HepG2 (cell line): ENCODE measurements at regions not wholly inside any gene's neighbourhood (a gene's known extent, or its start where the extent isn't known, plus 50 kb on each side); places are given as distances from the start of the nearest gene placed in this dataset.

Experiments used
- GTF2F1 ChIP-seq: fragments of 150-350 bp; IDR thresholded peaks from 2 replicates; pipeline ENCODE4 v1.6.1; 2014; ENCODE audit warnings: low read length
- HHEX ChIP-seq: IDR thresholded peaks from 2 replicates; pipeline ENCODE4 v1.6.1; 2016; ENCODE audit warnings: control low read depth
- JUND ChIP-seq: sonication (generic); formaldehyde crosslinking; IDR thresholded peaks from 2 replicates; pipeline ENCODE4 v1.8.0; 2022; ENCODE audit warnings: mild to moderate bottlenecking, missing genetic modification reagents
- KLF6 ChIP-seq: IDR thresholded peaks from 2 replicates; pipeline ENCODE4 v1.8.0; 2016; ENCODE audit warnings: missing biosample characterization, missing genetic modification reagents
- MLLT10 ChIP-seq: sonication (generic); formaldehyde crosslinking; IDR thresholded peaks from 2 replicates; pipeline ENCODE4 v1.4.0; 2020; ENCODE audit warnings: missing genetic modification reagents
- NAIF1 ChIP-seq: sonication (generic); formaldehyde crosslinking; IDR thresholded peaks from 2 replicates; pipeline ENCODE4 v1.5.0; 2020; ENCODE audit warnings: mild to moderate bottlenecking, missing genetic modification reagents, borderline replicate concordance
- POLR2A ChIP-seq, 2 experiments: IDR thresholded peaks; 2 replicates each; pipeline ENCODE4 v1.6.1; 2011; ENCODE audit warnings: low read depth in 2 of 2, low read length in 2 of 2, mild to moderate bottlenecking in 1 of 2, moderate library complexity in 1 of 2; ENCODE audit not compliant: insufficient read depth in 1 of 2
- SAFB2 ChIP-seq: sonication (generic); formaldehyde crosslinking; IDR thresholded peaks from 2 replicates; pipeline ENCODE4 v1.5.1; 2020; ENCODE audit warnings: missing genetic modification reagents, low read depth, mild to moderate bottlenecking, borderline replicate concordance
- SNAPC2 ChIP-seq: sonication (generic); formaldehyde crosslinking; IDR thresholded peaks from 2 replicates; pipeline ENCODE4 v1.8.1; 2022; ENCODE audit warnings: mild to moderate bottlenecking, missing genetic modification reagents
- YEATS4 ChIP-seq: sonication (generic); formaldehyde crosslinking; IDR thresholded peaks from 2 replicates; pipeline ENCODE4 v1.4.0; 2020; ENCODE audit warnings: missing genetic modification reagents, borderline replicate concordance
- ZNF670 ChIP-seq: sonication (generic); formaldehyde crosslinking; IDR thresholded peaks from 2 replicates; pipeline ENCODE4 v1.8.0; 2022; ENCODE audit warnings: mild to moderate bottlenecking, missing genetic modification reagents, borderline replicate concordance
- ZNF816 ChIP-seq: sonication (generic); formaldehyde crosslinking; IDR thresholded peaks from 2 replicates; pipeline ENCODE4 v1.8.0; 2022; ENCODE audit warnings: missing genetic modification reagents, mild to moderate bottlenecking, borderline replicate concordance
- ZNF883 ChIP-seq: sonication (generic); formaldehyde crosslinking; IDR thresholded peaks from 2 replicates; pipeline ENCODE4 v1.5.1; 2020; ENCODE audit warnings: mild to moderate bottlenecking, missing genetic modification reagents; ENCODE audit errors: not compliant biosample characterization
- ZSCAN29 ChIP-seq: sonication (generic); formaldehyde crosslinking; conservative IDR thresholded peaks from 2 replicates; pipeline ENCODE4 v1.4.0; 2020; ENCODE audit warnings: mild to moderate bottlenecking, missing genetic modification reagents
- TF ChIP-seq, protein P1 (sequence below): sonication (generic); formaldehyde crosslinking; IDR thresholded peaks from 2 replicates; pipeline ENCODE4 v1.4.0; 2020; ENCODE audit warnings: missing genetic modification reagents
- TF ChIP-seq, protein P2 (sequence below): sonication (generic); formaldehyde crosslinking; IDR thresholded peaks from 2 replicates; pipeline ENCODE4 v1.8.0; 2022; ENCODE audit warnings: mild to moderate bottlenecking, missing genetic modification reagents, moderate library complexity
- TF ChIP-seq, protein P3 (sequence below): sonication (generic); formaldehyde crosslinking; IDR thresholded peaks from 2 replicates; pipeline ENCODE4 v1.5.1; 2020; ENCODE audit warnings: missing genetic modification reagents, mild to moderate bottlenecking, borderline replicate concordance
- TF ChIP-seq, protein P4 (sequence below): sonication (generic); formaldehyde crosslinking; IDR thresholded peaks from 2 replicates; pipeline ENCODE4 v1.8.1; 2023; ENCODE audit warnings: missing genetic modification reagents, inconsistent platforms, borderline replicate concordance
- TF ChIP-seq, protein P5 (sequence below): sonication (generic); formaldehyde crosslinking; IDR thresholded peaks from 2 replicates; pipeline ENCODE4 v1.5.0; 2020; ENCODE audit warnings: mild to moderate bottlenecking, missing genetic modification reagents, borderline replicate concordance

DNA sequence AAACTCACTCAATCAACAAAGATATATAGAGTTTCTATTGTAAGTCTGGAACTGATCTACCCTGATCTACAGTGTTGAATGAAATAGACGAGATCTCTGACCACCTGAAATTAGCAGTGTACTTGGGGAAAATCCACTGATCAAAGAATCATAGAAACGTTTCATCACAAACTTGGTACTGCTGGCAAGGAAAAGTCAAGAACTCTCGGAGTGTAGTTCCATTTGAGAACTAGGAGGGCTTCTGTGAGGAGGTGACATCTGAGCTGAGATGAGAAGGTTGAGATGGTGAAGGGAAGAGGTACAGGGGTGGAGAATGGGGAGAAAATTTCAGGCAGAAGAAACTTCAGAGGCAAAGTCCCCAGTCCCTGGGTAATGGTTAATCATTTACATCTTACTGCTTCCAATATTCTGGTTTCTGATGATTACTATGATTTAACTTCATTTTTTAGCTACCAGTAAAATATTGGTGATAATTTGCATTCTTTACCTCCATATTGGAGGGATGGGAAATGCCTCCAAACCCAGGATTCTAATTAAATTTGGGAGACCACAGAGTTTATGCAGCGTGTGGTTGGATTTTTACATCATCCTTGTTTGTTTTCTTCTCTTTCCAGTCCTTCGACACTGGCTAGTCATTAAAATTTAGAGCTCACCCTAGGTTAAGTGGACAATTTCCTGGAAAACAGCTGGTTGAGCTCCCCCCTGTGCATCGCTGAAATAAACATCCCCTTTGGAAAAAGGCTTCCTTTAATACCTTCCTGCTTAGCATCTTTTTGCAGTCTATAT is 191.9 kb downstream of the BCAS1 start (continued):
- TF ChIP-seq, protein P1, sequence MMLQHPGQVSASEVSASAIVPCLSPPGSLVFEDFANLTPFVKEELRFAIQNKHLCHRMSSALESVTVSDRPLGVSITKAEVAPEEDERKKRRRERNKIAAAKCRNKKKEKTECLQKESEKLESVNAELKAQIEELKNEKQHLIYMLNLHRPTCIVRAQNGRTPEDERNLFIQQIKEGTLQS (CRISPR knock-in tag), result no peak
- TF ChIP-seq ZSCAN29 (no peak), ZNF670 (CRISPR knock-in tag) (no peak), NAIF1 (CRISPR knock-in tag) (no peak), SAFB2 (CRISPR knock-in tag) (no peak), MLLT10 (CRISPR knock-in tag) (no peak), YEATS4 (no peak), ZNF883 (no peak), HHEX (CRISPR knock-in tag) (no peak), GTF2F1 (no peak), ZNF816 (no peak), KLF6 (CRISPR knock-in tag) (no peak), SNAPC2 (CRISPR knock-in tag) (0 out of 2 replicates have a peak, but pooled peaks have one; percentile 44), JUND (CRISPR knock-in tag) (no peak), POLR2A (IDR thresholded peaks at IDR 0.05; ENCODE audit: insufficient read depth in 1 of 2, low read depth in 2 of 2, low read length in 2 of 2) (no peak)
- TF ChIP-seq, protein P2, sequence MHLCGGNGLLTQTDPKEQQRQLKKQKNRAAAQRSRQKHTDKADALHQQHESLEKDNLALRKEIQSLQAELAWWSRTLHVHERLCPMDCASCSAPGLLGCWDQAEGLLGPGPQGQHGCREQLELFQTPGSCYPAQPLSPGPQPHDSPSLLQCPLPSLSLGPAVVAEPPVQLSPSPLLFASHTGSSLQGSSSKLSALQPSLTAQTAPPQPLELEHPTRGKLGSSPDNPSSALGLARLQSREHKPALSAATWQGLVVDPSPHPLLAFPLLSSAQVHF (CRISPR knock-in tag), result no peak
- TF ChIP-seq, protein P3, sequence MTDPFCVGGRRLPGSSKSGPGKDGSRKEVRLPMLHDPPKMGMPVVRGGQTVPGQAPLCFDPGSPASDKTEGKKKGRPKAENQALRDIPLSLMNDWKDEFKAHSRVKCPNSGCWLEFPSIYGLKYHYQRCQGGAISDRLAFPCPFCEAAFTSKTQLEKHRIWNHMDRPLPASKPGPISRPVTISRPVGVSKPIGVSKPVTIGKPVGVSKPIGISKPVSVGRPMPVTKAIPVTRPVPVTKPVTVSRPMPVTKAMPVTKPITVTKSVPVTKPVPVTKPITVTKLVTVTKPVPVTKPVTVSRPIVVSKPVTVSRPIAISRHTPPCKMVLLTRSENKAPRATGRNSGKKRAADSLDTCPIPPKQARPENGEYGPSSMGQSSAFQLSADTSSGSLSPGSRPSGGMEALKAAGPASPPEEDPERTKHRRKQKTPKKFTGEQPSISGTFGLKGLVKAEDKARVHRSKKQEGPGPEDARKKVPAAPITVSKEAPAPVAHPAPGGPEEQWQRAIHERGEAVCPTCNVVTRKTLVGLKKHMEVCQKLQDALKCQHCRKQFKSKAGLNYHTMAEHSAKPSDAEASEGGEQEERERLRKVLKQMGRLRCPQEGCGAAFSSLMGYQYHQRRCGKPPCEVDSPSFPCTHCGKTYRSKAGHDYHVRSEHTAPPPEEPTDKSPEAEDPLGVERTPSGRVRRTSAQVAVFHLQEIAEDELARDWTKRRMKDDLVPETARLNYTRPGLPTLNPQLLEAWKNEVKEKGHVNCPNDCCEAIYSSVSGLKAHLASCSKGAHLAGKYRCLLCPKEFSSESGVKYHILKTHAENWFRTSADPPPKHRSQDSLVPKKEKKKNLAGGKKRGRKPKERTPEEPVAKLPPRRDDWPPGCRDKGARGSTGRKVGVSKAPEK (CRISPR knock-in tag), result no peak
- TF ChIP-seq, protein P4, sequence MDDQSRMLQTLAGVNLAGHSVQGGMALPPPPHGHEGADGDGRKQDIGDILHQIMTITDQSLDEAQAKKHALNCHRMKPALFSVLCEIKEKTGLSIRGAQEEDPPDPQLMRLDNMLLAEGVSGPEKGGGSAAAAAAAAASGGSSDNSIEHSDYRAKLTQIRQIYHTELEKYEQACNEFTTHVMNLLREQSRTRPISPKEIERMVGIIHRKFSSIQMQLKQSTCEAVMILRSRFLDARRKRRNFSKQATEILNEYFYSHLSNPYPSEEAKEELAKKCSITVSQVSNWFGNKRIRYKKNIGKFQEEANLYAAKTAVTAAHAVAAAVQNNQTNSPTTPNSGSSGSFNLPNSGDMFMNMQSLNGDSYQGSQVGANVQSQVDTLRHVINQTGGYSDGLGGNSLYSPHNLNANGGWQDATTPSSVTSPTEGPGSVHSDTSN (CRISPR knock-in tag), result no peak
- TF ChIP-seq, protein P5, sequence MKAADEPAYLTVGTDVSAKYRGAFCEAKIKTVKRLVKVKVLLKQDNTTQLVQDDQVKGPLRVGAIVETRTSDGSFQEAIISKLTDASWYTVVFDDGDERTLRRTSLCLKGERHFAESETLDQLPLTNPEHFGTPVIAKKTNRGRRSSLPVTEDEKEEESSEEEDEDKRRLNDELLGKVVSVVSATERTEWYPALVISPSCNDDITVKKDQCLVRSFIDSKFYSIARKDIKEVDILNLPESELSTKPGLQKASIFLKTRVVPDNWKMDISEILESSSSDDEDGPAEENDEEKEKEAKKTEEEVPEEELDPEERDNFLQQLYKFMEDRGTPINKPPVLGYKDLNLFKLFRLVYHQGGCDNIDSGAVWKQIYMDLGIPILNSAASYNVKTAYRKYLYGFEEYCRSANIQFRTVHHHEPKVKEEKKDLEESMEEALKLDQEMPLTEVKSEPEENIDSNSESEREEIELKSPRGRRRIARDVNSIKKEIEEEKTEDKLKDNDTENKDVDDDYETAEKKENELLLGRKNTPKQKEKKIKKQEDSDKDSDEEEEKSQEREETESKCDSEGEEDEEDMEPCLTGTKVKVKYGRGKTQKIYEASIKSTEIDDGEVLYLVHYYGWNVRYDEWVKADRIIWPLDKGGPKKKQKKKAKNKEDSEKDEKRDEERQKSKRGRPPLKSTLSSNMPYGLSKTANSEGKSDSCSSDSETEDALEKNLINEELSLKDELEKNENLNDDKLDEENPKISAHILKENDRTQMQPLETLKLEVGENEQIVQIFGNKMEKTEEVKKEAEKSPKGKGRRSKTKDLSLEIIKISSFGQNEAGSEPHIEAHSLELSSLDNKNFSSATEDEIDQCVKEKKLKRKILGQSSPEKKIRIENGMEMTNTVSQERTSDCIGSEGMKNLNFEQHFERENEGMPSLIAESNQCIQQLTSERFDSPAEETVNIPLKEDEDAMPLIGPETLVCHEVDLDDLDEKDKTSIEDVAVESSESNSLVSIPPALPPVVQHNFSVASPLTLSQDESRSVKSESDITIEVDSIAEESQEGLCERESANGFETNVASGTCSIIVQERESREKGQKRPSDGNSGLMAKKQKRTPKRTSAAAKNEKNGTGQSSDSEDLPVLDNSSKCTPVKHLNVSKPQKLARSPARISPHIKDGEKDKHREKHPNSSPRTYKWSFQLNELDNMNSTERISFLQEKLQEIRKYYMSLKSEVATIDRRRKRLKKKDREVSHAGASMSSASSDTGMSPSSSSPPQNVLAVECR (CRISPR knock-in tag), result no peak
